NCI-H1105 treated with DMSO at 0.1 percent for 48 hours (cell line): ENCODE measurements at regions not wholly inside any gene's neighbourhood (a gene's known extent, or its start where the extent isn't known, plus 50 kb on each side); places are given as distances from the start of the nearest gene placed in this dataset.
A peak's percentile ranks its signal among the peaks of the same experiment; 100 is the strongest.

Experiments
- DNase-seq: peaks from one replicate; lab custom pipeline; 2025; lab: John Stamatoyannopoulos, UW

DNA sequence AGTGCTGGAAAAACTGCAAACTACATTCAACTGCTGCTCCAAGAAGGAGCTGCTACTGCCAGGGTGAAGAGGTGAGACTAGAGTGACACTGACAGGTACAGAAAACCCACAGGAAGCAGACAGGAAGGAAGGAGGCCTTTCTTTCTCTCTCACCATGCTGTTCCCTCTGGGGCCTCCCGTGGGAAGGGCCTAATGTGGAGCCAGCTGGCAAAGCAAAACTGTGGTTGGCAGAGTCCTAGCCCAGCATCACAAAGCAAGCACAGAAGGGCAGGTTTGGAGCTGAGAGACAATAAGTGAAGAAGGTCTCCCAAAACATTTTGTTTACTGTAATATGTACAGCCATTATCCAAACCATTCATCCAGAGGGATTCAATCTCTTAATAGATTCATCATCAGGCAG is 122.5 kb upstream of the MAX start:
- DNase-seq: peak; percentile 11

DNA sequence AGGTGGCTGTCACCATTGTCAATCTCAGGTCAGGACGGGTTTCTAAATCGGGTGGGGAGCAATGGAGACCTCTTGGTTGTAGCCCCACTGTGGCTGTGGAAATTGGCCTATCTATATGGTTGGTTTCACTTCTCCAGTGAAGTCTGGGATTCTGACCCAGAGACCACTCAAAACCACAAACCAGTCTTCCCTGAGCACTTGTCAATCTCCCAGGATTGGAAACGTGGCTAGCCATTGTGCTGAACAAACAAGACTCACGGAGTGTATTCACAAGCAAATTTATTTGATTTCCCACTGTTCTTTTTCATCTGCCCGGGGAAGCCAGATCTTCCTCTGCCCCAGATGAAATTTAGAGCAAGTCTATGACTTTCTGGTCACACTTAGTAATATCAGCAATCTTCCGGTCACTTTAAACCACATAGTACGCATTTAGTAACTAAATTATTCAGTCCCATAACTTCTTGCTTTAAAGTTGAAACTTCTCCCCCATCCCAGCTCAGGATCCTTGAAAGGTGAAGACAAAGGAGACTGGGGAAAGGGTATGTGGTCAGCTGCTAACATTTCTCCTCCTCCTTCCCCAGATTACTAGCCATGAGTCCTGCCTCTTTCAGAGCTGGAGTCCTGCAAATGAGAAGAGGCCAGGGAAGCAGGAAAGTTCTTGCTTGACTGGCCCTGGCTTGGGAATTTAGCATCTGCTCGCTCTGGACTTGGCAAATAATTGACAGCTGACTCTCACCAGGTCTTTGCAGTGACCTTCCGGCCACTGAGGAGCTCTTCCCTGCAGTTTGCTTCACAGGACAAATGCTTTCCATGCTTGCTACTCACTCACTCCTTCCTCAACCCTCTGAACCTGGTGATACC is 123.2 kb upstream of the MAX start:
- DNase-seq: no peak

DNA sequence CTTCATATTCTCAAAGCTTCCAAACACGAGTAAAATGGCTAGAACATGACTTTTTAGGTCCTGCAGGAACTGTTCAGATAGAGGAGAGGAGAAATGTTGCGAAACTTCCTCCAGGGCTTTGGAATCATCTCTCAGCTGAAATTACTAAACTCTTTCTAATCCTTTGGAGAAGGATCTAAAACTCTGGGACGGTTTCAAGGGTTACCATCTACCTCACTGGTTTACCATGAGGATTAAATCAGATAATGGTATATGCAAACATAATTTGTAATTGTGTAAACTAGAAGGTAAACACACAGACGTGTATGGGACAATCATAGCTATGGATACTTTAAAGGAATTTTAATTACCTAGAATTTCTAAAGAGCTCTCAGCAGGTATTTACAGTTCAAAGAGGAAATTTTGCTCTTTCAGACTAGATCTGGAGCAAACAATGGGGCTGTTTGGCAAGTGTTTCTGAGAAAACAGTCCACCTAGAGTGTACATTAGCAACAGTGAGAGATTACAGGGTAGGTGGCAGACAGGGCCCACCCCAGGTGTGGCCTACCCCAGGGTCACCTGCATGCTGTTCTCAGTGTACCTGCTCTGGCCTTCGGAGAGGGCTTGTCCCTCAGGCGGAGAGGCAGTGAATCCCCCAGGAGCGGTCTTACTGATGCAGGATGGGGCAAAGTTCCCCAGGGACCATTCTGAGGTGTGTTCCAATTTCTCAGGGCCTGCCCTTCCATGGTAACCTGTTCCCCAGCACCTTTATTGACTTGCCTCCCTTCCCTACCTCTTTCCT is 124.7 kb upstream of the MAX start:
- no peak for DNase-seq

DNA sequence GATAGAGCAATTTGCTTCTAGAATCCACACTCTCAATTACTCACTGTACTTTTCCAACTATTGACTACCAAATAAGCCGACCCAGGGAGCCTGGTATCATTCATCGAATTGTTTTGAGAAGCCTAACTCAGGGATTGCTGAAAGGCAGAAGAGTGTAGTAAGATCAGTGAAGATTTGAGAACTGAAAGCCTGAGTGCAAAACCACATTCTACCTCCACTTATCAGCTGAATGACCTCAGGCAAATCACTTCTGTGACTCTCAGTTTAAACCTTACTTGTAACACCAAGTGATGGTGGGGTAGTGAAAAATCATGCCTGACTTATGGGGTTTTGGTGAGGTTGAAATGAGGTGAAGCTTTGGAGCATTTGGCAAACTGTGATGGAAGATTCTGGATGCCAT is 126.1 kb upstream of the MAX start:
- no peak for DNase-seq

DNA sequence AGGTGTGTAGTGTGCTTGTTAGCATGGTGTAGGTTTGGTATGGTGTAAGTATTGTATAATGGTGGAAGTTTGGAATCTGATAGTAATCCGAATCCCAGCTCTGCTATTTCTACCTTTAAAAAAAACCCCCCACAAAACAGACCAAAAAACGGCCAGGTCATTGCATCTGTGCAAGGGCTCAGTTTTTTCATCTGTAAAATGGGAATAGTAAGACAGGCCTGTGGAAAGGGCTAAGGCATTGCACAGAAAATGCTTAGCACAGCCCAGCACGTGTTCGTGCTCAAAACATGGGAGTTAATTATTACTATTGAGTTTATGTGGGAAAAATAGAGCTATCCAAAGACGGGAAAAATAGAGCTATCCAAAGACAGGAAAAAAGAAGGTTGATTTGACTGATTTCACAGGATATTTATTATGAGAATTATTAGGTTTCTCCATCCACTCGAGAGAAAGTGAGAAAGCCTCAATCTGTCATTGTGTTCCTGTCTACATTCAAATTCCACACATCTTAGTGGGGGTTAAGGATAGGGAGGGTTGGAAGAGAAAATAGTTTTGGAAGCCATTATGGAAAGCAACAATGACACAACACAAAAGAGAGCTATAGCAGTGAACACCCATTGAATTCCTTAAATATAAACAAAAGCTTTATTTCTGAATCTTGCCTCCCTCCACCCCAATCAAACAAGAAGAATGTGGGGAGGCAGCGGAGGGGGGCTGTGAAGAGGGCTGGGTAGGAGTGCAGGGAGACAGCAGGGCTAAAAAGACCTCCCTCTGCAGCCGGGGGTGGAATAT is 126.8 kb upstream of the MAX start:
- DNase-seq: no peak

DNA sequence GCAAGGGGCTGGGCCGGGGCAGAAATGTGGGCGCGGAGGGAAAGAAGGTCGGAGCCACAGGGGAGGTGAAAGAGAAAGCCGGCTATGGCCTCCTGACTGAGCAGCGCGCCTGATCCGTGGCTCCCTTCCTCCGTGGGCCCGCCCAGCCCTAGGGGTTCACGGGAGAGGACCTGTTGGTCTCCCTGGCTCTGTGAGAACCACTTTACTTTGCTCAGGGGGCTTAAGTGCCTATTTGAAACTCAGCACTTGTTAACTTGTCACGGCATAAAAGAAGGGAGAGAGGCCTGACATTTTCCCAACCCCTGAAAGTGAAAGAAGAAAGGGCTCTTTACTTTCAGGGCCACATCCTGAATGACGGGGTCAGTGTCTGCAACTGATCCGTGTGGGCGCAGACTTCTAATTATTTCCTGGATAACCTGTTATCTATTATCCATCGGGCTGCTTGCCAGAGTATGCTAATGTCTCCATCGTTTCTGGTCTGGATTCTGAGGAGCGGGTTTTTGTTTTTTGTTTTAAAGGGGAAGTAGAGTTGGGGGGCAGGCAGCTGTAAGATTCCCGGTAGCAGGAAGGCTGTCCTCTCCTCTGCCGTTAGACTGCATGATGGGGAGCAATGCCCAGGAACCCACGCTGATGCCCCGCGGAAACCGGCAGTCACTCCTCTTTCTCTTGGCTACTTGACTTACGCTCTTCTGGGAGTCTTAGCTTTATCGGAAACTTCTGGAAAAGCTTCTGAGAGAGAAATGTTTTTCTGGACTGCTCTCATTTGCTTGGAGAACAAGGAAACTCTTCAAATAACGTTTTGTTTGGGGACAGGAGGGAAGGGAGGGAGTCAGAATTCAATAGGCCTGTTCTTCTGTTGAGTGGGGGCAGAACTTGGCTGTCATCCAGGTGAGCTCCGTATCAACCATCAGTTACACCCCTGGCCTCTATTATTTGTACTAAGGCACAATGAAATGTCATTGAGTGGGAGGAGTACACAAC is 127.7 kb upstream of the MAX start:
- DNase-seq: peak; percentile 93

DNA sequence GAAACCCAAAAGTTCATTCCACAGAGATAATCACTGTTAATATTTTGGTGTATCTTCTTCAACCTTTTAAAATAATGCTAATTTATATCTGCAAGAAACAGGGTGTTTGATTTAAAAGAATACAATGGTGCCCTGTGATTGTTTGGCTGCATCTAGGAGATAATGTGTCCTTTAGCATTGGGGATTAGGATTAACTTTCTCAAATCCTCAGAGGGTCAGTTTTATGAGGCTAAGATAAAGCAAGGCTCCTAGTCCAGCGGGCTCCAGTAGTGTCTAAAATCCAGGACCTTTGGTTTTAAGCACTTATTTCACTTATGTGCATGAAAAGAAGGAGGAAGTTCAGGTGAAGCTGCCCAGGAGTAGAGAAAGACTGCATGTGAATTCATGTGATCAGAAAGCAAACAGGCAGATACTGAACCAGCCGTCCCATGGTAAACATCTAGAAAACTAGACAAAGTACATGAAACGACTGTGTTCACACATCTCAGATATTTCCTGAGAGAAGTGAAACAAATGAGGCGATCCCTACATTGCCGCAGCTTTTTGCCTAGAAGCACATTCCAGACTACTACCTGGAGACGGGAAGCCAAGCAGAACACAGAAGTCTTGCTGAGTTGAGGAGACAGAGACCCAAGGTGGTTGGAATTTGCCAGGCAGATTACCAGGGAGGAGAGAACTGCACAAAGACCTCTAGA is 129.1 kb upstream of the MAX start:
- no peak for DNase-seq

DNA sequence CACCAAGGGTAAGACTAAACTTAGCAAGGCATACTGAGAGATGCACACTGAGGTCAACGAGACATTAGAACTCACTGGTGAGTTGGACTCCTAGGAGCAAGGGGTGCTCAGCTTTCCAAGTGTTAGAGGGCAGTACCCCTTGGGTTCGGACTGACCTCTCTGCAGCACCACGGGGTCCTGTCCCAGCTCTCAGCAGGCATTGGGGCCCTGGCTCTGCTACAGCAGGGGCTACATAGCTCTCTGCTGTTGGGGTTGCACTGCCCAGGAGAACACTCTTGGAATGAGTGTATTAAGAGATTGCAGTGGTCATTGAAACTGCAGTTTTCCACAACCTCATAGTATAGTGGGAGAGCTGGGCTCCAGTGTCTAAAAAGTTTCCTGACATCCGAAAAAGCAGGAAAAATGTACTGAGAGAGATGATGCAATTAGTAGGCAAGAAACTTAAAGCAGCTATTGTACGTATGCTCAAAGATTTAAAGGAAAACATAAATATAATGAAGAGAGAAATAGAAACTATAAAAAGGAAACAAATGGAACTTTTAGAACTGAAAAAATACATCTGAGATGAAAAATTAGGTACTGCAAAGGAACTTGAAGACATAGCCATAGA is 132.5 kb upstream of the MAX start:
- DNase-seq: no peak

DNA sequence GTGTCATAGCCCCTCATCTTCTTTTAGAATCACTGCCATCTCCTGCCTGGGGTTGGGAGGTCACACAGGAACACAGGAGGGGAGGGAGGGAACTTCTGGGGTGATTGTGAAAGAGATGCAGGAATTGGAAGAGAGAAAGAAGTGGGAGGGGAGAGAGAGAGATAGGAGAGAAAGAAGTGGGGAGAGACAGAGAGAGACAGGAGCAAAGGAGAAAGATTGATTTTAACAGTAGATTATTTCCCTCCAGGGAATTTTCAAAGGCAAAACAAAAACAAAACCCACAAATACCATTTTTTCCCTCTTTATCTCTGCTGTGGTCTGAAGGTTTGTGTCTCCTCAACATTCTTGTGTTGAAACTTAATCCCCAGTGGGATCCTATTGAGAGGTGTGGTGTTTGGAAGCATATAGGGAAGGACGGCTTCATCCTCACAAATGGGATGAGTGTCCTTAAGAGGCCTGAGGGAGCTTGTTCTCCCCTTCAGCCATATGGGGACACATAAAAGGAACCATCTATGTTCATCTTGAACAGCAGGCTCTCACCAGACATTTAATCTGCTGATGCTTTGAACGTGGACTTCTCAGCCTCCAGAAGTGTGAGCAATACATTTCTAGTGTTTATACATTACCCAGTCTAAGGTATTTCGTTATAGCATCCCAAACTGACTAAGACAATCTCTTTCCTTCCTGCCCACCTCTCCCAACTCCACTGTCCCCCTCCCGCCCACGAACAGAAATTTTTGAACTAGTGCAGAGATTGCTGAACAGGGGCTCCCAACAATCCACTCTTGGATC is 134.9 kb upstream of the MAX start:
- no peak for DNase-seq

DNA sequence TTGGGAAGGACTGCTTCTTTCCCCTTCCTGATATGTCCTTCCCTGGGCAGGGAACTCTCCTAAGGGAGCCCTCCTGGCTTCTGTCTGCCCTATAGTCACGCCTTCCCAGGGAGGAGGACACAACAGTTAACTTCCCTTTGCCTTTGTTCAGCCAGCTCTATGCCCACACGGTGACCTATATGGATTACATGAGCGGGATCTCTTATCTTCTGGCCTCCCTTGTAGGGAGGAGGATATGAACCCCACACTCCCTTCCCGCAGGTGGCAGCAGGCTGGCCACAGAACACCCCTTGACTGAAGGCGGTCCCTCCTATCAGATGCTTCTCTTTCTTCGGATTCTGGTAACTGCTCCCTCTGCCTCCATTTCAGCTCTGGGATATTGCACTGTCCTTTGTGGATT is 135.6 kb upstream of the MAX start:
- DNase-seq: no peak

DNA sequence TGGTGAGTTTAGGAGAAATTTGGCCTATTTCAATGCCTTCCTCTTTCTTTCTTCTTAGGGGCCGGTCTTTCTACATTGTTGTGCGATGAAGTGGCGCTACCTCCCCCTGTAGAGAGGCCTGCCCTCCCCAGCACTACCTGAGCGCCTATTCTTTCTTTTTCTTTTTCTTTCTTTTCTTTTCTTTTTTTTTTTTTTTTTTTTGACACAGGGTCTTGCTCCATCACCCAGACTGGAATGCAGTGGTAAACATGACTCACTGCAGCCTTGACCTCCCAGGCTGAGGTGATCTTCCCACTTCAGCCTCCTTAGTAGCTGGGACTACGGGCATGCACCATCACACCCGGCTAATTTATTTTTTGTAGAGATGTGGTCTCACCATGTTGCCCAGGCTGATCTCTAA is 136.1 kb upstream of the MAX start:
- DNase-seq: no peak

DNA sequence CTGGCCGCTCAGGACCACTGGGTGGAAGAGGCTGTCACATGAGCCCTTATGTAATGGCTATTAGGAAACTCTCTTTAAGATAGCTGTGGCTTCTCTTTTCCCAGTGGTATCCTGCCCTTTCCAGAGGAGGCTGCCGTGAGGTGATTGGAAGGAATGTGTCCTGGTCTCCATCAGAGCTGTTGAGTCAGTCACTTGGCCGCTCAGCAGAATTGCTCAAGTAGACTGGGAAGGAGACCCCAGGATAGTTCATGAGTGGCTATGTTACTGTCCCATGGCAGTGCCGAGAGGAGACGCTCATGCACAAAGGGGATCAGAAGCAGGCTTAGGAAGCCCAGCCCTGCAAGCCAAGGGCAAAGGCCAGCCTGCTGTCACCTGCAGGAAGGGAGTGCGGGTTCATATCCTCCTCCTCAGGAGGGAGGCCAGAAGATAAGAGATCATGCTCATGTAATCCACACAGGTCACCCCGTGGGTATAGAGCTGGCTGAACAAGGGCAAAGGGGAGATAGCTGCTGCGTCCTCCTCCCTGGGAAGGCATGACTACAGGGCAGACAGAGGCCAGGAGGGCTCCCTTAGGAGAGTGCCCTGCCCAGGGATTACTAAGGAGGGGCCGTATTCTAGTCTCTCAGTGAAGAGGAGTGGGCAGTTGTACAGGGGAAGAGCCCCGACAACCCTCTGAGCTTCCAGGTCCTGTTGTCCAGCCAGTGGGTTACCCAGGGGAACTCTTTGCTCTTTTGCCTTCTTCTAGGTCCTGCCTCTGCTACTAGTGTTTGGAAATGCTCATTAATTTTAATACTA is 137.0 kb upstream of the MAX start:
- DNase-seq: no peak

DNA sequence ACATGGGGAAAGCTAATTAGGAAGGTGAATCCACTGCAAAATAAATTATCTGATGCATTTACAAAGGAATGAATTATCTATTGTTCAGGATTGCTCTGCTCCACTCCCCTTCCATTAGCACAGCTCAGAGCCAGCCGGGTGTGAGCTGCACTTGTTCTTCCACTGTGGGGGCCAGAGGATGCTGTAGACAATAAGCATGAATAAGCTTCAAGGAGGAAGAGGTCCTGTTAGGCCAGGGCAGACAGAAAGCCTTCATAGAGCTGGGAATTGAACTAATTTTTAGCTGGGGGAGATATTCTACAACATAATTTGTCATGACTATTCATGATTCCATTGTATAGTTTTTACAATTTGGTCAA is 137.6 kb upstream of the MAX start:
- DNase-seq: no peak

DNA sequence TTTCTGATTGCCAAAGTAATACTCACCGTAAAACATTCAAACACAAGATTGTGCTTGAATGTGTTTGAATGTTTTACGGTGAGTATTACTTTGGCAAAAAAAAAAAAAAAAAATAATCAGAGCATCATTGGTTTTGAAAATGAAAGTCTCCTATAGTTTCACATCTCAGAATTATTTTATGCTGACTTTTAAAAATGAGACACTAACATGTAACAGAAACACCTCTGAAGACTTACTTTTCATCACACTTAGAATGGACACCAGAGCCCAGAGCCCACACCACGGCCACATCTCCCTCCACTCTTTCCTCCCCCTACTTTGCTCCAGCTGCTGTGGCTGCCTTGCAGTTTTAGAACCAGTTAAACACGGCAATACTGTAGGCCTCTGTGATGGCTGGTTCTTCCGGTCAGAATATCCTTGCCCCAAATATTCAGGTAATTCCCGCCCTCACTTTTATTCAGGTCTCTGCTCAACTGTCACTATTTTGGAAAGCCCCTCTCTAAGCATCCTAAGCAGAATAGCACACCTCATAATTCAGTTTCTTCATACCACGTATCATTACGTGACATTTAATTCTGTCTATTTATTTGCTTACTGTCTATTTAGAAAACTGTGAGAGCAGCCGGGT is 138.9 kb upstream of the MAX start:
- DNase-seq: no peak

DNA sequence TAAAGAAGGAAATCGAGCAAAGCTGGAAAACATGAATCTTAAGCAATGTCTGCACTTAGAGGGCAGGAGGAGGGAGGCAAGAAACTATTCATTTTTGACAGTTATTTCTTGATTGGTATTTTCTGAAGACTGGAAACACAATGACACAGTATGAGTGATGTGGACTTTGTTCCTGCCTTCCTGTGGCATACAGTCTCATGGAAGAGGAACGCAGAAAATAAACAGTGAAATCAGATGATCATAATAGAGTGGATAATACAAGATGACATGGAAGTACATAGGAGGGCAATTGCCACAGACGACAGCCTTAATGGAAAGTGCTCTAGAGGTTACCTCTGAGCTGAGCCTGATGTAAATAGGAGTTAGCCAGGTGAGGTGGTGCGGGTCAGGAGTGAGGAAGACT is 140.4 kb upstream of the MAX start:
- DNase-seq: no peak

DNA sequence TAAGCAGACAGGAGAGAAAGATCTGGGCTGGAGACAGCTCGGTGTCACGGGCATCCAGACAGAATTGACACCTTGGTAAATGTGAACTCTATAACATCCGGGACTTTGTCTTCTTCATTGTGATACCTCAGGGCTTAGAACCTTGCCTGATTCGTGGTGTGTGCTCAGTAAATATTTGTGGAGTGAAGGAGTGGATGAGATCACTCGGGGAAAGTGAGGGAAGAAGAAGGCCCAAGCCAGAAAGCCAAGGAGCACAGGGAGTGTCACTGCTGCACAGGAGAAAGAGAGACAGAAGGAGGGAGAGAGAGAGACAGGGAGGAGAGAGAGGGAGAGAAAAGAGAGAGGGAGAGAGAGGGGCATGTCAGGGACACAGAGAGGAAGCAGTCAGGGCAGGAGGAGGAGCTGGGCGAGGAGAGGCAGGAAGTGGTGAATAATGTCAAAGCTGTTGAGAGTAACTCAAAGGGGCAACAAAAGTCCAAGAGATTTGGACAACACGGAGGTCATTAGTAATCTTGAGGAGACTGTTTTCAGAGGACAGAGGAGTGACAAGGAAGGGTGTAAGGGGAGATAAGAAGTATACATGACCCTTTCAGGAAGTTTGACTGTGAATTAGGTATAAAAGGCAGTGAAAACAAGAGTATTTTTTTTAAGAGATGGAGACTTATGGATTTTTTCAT is 141.6 kb upstream of the MAX start:
- DNase-seq: no peak

DNA sequence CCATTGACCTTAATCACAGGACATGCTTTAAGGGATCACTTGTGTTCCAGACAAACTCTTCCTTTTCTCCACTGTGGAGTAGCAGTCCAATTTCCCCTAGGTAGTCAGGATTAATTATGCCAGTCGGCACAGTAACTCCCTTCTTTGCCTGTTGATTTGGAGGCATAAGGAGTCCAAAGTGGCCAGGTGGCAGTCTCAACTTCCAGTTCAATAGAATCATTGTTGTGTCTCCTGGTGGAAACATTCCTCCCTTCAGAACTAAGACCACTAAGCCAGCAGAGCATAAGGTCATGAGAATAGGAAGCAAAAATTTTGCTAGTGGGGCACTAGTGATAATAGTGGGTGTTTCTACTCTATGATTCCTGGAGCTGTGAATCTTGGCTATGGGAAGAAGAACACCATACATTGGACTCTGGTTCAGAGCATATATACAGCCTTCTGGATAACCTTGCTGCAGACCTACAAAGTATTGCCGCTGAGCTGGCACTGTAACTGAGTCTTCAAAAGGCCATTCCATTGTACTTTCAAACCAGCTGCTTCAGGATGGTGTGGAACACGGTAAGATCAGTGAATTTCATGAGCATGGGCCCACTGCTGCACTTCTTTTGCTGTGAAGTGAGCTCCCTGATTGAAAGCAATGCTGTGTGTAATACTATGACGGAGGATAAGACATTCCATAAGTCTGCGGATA is 147.3 kb upstream of the MAX start:
- no peak for DNase-seq
